AG09319 (cell line): ENCODE measurements at regions not wholly inside any gene's neighbourhood (a gene's known extent, or its start where the extent isn't known, plus 50 kb on each side); places are given as distances from the start of the nearest gene placed in this dataset.

Source experiments
- DNase-seq: peaks from one replicate; pipeline ENCODE4 v3.0.0-alpha.2; 2010; ENCODE audit warnings: low read depth; ENCODE audit errors: extremely low read depth
- CTCF ChIP-seq: IDR thresholded peaks from 2 replicates; pipeline ENCODE4 v1.5.1; 2011; ENCODE audit warnings: low read depth, mild to moderate bottlenecking, inconsistent platforms, low read length, moderate library complexity

- no peak for DNase-seq
- TF ChIP-seq CTCF, result no peak
These were observed 89.9 kb downstream of the NKX2-1 start for GRCh38 chr14:36430169-36430568.

GRCh38 chr14:36429692-36430091 is 90.3 kb downstream of the NKX2-1 start:
- DNase-seq, result no peak
- TF ChIP-seq CTCF, result no peak

- TF ChIP-seq CTCF, result no peak
- no peak for DNase-seq
These were observed 91.7 kb downstream of the NKX2-1 start for GRCh38 chr14:36428350-36428749.

GRCh38 chr14:36426836-36427235 is 93.2 kb downstream of the NKX2-1 start:
- TF ChIP-seq CTCF, result no peak
- DNase-seq, result no peak

- no peak for TF ChIP-seq CTCF
- no peak for DNase-seq
These were observed 93.9 kb downstream of the NKX2-1 start for GRCh38 chr14:36426113-36426512.

GRCh38 chr14:36424478-36425102 is 95.4 kb downstream of the NKX2-1 start:
- no peak for TF ChIP-seq CTCF
- DNase-seq, result no peak

- no peak for TF ChIP-seq CTCF
- no peak for DNase-seq
These were observed 96.6 kb downstream of the NKX2-1 start for GRCh38 chr14:36423430-36423829.
